Endothelial cell (in vitro differentiated cells): ENCODE measurements at regions not wholly inside any gene's neighbourhood (a gene's known extent, or its start where the extent isn't known, plus 50 kb on each side); places are given as distances from the start of the nearest gene placed in this dataset.
A peak's percentile ranks its signal among the peaks of the same experiment; 100 is the strongest.

ENCODE experiments used
- DNase-seq: peaks from one replicate; pipeline ENCODE4 v3.0.0; 2021; ENCODE audit warnings: low spot score
- H3K27ac Mint-ChIP-seq: one replicate; pipeline ENCODE4 v1.8.0; 2021; ENCODE audit warnings: mixed read lengths, inconsistent platforms; ENCODE audit not compliant: unreplicated experiment
- H3K27me3 Mint-ChIP-seq: one replicate; pipeline ENCODE4 v1.8.0; 2021; ENCODE audit warnings: mild to moderate bottlenecking, moderate library complexity, mixed read lengths, inconsistent platforms; ENCODE audit not compliant: unreplicated experiment
- H3K36me3 Mint-ChIP-seq: one replicate; pipeline ENCODE4 v1.8.0; 2021; ENCODE audit warnings: mild to moderate bottlenecking, low read depth, mixed read lengths, inconsistent platforms; ENCODE audit not compliant: unreplicated experiment
- H3K4me1 Mint-ChIP-seq: one replicate; pipeline ENCODE4 v1.8.0; 2021; ENCODE audit warnings: mild to moderate bottlenecking, mixed read lengths, inconsistent platforms; ENCODE audit not compliant: unreplicated experiment
- H3K4me3 Mint-ChIP-seq: one replicate; pipeline ENCODE4 v1.8.0; 2021; ENCODE audit warnings: mild to moderate bottlenecking, mixed read lengths, inconsistent platforms; ENCODE audit not compliant: unreplicated experiment
- H3K9me3 Mint-ChIP-seq: one replicate; pipeline ENCODE4 v1.8.0; 2021; ENCODE audit warnings: mixed read lengths, inconsistent platforms; ENCODE audit not compliant: unreplicated experiment
- TF ChIP-seq, protein P1 (sequence below): fragments of 200-600 bp; sonication (generic); IDR thresholded peaks from one replicate; pipeline ENCODE4 v1.5.0; 2021; ENCODE audit warnings: antibody characterized with exemption; ENCODE audit not compliant: unreplicated experiment

GRCh38 chr5:157917899-157918809, 59.2 kb upstream of the CLINT1 start:
- no peak overlapping the region for H3K4me3 Mint-ChIP-seq
- no peak overlapping the region for H3K27ac Mint-ChIP-seq
- H3K4me1 Mint-ChIP-seq, result peaks cover 18% of the 10 kb centered on the region
- peak; percentile 68 for DNase-seq
- H3K9me3 Mint-ChIP-seq, result no peaks in the 10 kb centered on the region
- TF ChIP-seq, protein P1, sequence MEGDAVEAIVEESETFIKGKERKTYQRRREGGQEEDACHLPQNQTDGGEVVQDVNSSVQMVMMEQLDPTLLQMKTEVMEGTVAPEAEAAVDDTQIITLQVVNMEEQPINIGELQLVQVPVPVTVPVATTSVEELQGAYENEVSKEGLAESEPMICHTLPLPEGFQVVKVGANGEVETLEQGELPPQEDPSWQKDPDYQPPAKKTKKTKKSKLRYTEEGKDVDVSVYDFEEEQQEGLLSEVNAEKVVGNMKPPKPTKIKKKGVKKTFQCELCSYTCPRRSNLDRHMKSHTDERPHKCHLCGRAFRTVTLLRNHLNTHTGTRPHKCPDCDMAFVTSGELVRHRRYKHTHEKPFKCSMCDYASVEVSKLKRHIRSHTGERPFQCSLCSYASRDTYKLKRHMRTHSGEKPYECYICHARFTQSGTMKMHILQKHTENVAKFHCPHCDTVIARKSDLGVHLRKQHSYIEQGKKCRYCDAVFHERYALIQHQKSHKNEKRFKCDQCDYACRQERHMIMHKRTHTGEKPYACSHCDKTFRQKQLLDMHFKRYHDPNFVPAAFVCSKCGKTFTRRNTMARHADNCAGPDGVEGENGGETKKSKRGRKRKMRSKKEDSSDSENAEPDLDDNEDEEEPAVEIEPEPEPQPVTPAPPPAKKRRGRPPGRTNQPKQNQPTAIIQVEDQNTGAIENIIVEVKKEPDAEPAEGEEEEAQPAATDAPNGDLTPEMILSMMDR, result peak; percentile 42
- no peaks in the 10 kb centered on the region for H3K36me3 Mint-ChIP-seq
- H3K27me3 Mint-ChIP-seq, result peaks cover 1% of the 10 kb centered on the region

DNA sequence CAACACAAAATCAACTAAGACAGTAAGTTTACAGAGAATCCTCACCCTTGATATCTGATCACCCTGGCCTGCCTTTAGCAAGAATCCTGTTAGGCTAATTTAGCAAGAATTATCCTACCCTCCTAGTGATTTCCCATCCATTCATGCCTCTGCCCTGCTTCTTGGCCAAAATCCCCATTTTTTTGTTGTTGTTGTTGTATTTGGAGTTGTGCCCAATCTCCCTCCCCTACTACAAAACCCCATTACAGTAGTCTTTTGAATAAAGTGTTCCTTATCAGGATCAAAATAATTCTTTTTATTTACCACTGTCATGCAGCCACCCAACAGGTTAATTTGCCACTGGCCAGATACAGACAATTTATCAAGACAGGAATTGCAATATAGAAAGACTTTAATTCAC, 58.5 kb upstream of the CLINT1 start:
- no peak overlapping the region for H3K27ac Mint-ChIP-seq
- peaks cover 3% of the 10 kb centered on the region for H3K27me3 Mint-ChIP-seq
- H3K4me1 Mint-ChIP-seq, result peaks cover 18% of the 10 kb centered on the region
- no peaks in the 10 kb centered on the region for H3K9me3 Mint-ChIP-seq
- no peak overlapping the region for H3K4me3 Mint-ChIP-seq
- H3K36me3 Mint-ChIP-seq, result no peaks in the 10 kb centered on the region
- TF ChIP-seq, protein P1, result no peak
- no peak for DNase-seq

GRCh38 chr5:157915638-157916037, 56.7 kb upstream of the CLINT1 start:
- Mint-ChIP-seq H3K4me1 (peaks cover 18% of the 10 kb centered on the region), H3K27ac (no peak overlapping the region), H3K27me3 (peaks cover 3% of the 10 kb centered on the region), H3K36me3 (no peaks in the 10 kb centered on the region), H3K4me3 (no peak overlapping the region), H3K9me3 (no peaks in the 10 kb centered on the region)
- DNase-seq, result no peak
- TF ChIP-seq, protein P1, result no peak

- no peak for DNase-seq
- Mint-ChIP-seq H3K4me1 (peaks cover 9% of the 10 kb centered on the region), H3K36me3 (no peaks in the 10 kb centered on the region), H3K4me3 (no peak overlapping the region), H3K27ac (no peak overlapping the region), H3K9me3 (no peaks in the 10 kb centered on the region), H3K27me3 (peaks cover 3% of the 10 kb centered on the region)
- TF ChIP-seq, protein P1, result no peak
These were observed 55.3 kb upstream of the CLINT1 start for GRCh38 chr5:157914151-157914788.

- DNase-seq, result no peak
- no peaks in the 10 kb centered on the region for H3K9me3 Mint-ChIP-seq
- no peaks in the 10 kb centered on the region for H3K36me3 Mint-ChIP-seq
- H3K27me3 Mint-ChIP-seq, result peaks cover 3% of the 10 kb centered on the region
- H3K4me1 Mint-ChIP-seq, result peaks cover 5% of the 10 kb centered on the region
- no peak overlapping the region for H3K27ac Mint-ChIP-seq
- no peak overlapping the region for H3K4me3 Mint-ChIP-seq
- TF ChIP-seq, protein P1, result no peak
These were observed 54.6 kb upstream of the CLINT1 start for GRCh38 chr5:157913575-157913974.
